Activated CD8-positive, alpha-beta T cell treated with anti-CD3 and anti-CD28 coated beads for 36 hours (primary cell): ENCODE measurements at regions not wholly inside any gene's neighbourhood (a gene's known extent, or its start where the extent isn't known, plus 50 kb on each side); places are given as distances from the start of the nearest gene placed in this dataset.
"Not testable (repeated sequence)": the region's sequence is repeated elsewhere in the genome, so short reads cannot be mapped to it uniquely, and the experiment has no call there.

Experiments used
- ATAC-seq: fragments of 200-7000 bp; cut with Tn5 transposase; one replicate; pipeline ENCODE4 v1.10.0; 2021; ENCODE audit warnings: mild to moderate bottlenecking, moderate library complexity
- CTCF ChIA-PET: fragments of 350-600 bp; sonication (Branson Sonifier 250); formaldehyde crosslinking; loops from one replicate; lab custom pipeline; 2021; ENCODE audit warnings: antibody characterized with exemption; lab: Charles Lee
- POLR2A ChIA-PET: fragments of 350-600 bp; sonication (Branson Sonifier 250); formaldehyde crosslinking; loops from one replicate; lab custom pipeline; 2021; ENCODE audit warnings: antibody characterized with exemption; lab: Charles Lee
- DNase-seq: peaks from one replicate; pipeline ENCODE4 v3.0.0-alpha.2; 2020
- H3K27ac Mint-ChIP-seq: one replicate; pipeline ENCODE4 v1.8.0; 2021; ENCODE audit warnings: mild to moderate bottlenecking, mixed read lengths
- H3K27me3 Mint-ChIP-seq: one replicate; pipeline ENCODE4 v1.8.0; 2021; ENCODE audit warnings: mixed read lengths
- H3K36me3 Mint-ChIP-seq: one replicate; pipeline ENCODE4 v1.8.0; 2021; ENCODE audit warnings: low read depth, mixed read lengths
- H3K4me1 Mint-ChIP-seq: one replicate; pipeline ENCODE4 v1.8.0; 2021; ENCODE audit warnings: low read depth, mixed read lengths
- H3K4me3 Mint-ChIP-seq: one replicate; pipeline ENCODE4 v1.8.0; 2021; ENCODE audit warnings: mild to moderate bottlenecking, moderate library complexity, mixed read lengths
- H3K9me3 Mint-ChIP-seq: one replicate; pipeline ENCODE4 v1.8.0; 2021; ENCODE audit warnings: mixed read lengths
- CTCF ChIP-seq: fragments of 200-600 bp; IDR thresholded peaks from one replicate; pipeline ENCODE4 v1.8.0; 2022; ENCODE audit warnings: antibody characterized with exemption, mild to moderate bottlenecking
- intact Hi-C: fragments of 100-400 bp; cut with micrococcal nuclease; formaldehyde crosslinking; loops from one replicate; pipeline ENCODE4 v1.10.0; 2022

- H3K4me3 Mint-ChIP-seq = no peak overlapping the region
- ChIA-PET POLR2A (no interaction called here), CTCF (no interaction called here)
- peaks cover 4% of the 10 kb centered on the region for H3K9me3 Mint-ChIP-seq
- H3K4me1 Mint-ChIP-seq = no peaks in the 10 kb centered on the region
- H3K27me3 Mint-ChIP-seq = no peaks in the 10 kb centered on the region
- H3K27ac Mint-ChIP-seq = no peak overlapping the region
- no peaks in the 10 kb centered on the region for H3K36me3 Mint-ChIP-seq
- no peak for ATAC-seq
- no peak for DNase-seq
- intact Hi-C loops = no loop called here
- no peak for TF ChIP-seq CTCF
Observed at GRCh38 chr2:6184532-6185292, 492.5 kb downstream of the SOX11 start.

GRCh38 chr2:6186332-6187151, 494.4 kb downstream of the SOX11 start:
- no peaks in the 10 kb centered on the region for H3K4me1 Mint-ChIP-seq
- ATAC-seq (no peak), DNase-seq (no peak)
- H3K9me3 Mint-ChIP-seq = no peaks in the 10 kb centered on the region
- H3K36me3 Mint-ChIP-seq = no peaks in the 10 kb centered on the region
- POLR2A ChIA-PET = no interaction called here
- no peak for TF ChIP-seq CTCF
- H3K27me3 Mint-ChIP-seq = no peaks in the 10 kb centered on the region
- intact Hi-C loops = no loop called here
- H3K4me3 Mint-ChIP-seq = no peak overlapping the region
- H3K27ac Mint-ChIP-seq = no peak overlapping the region
- CTCF ChIA-PET = no interaction called here

- Mint-ChIP-seq H3K4me1 (no peaks in the 10 kb centered on the region), H3K9me3 (peaks cover 12% of the 10 kb centered on the region), H3K27ac (no peak overlapping the region), H3K4me3 (no peak overlapping the region), H3K36me3 (no peaks in the 10 kb centered on the region), H3K27me3 (no peaks in the 10 kb centered on the region)
- intact Hi-C loops = no loop called here
- ChIA-PET CTCF (no interaction called here), POLR2A (no interaction called here)
- ATAC-seq (no peak), DNase-seq (no peak)
- no peak for TF ChIP-seq CTCF
Observed at GRCh38 chr2:6196449-6196848, 504.3 kb downstream of the SOX11 start.

GRCh38 chr2:6198370-6198919, 506.3 kb downstream of the SOX11 start:
- POLR2A ChIA-PET, ATAC-seq, DNase-seq, H3K4me1 Mint-ChIP-seq, H3K36me3 Mint-ChIP-seq, intact Hi-C loops, CTCF ChIA-PET, H3K27me3 Mint-ChIP-seq, H3K27ac Mint-ChIP-seq, H3K4me3 Mint-ChIP-seq: not testable (repeated sequence)
- H3K9me3 Mint-ChIP-seq = peaks cover 14% of the 10 kb centered on the region

- Mint-ChIP-seq H3K4me1 (no peaks in the 10 kb centered on the region), H3K27me3 (no peaks in the 10 kb centered on the region), H3K4me3 (no peak overlapping the region), H3K36me3 (no peaks in the 10 kb centered on the region), H3K27ac (no peak overlapping the region), H3K9me3 (peaks cover 10% of the 10 kb centered on the region)
- intact Hi-C loops = no loop called here
- ChIA-PET CTCF (no interaction called here), POLR2A (no interaction called here)
- DNase-seq (no peak), ATAC-seq (no peak)
- TF ChIP-seq CTCF = no peak
Observed at GRCh38 chr2:6202756-6203155, 510.6 kb downstream of the SOX11 start.
